Bone marrow (tissue), 2 donors: ENCODE measurements at regions not wholly inside any gene's neighbourhood (a gene's known extent, or its start where the extent isn't known, plus 50 kb on each side); places are given as distances from the start of the nearest gene placed in this dataset.
"Not testable (repeated sequence)": the region's sequence is repeated elsewhere in the genome, so short reads cannot be mapped to it uniquely, and the experiment has no call there.

Experiments
- DNase-seq, 2 donors: peaks; one replicate each; lab custom pipeline; 2025; lab: John Stamatoyannopoulos, UW

DNA sequence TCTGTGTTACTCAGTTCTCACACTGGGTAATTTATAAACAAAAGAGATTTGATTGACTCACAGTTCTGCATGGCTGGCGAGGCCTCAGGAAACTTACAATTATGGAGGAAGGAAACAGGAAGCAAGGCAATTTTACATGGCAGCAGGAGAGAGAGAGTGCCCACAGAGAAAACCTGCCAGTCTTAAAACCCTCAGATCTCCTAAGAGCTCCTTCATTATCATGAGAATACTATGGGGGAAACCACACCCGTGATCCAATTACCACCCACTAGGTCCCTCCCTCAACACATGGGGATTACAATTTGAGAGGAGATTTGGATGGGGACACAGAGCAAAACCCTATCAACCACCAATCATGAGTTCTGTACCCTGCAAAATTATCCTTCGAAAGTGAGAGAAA is 1180.8 kb downstream of the JRKL start:
- DNase-seq, result no peak

DNA sequence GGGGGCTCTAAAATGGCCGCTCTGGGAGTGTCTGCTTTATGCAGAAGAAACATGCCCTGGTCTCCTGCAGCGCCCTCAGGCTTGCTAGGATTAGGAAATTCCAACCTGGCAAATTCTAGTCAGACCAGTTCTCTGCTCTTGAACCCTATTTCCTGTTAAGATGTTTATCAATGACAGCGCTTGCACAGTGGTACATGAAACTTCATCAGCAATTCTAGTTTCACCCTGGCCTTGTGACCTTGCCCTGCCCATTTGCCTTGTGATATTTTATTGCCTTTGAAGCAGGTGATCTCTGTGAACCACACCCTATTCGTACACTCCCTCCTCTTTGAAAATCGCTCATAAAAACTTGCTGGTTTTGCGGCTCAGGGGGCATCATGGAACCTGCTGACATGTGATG is 1184.0 kb downstream of the JRKL start:
- not testable (repeated sequence) for DNase-seq

GRCh38 chr11:97574976-97575665 is 1185.3 kb downstream of the JRKL start:
- DNase-seq, result no peak

DNA sequence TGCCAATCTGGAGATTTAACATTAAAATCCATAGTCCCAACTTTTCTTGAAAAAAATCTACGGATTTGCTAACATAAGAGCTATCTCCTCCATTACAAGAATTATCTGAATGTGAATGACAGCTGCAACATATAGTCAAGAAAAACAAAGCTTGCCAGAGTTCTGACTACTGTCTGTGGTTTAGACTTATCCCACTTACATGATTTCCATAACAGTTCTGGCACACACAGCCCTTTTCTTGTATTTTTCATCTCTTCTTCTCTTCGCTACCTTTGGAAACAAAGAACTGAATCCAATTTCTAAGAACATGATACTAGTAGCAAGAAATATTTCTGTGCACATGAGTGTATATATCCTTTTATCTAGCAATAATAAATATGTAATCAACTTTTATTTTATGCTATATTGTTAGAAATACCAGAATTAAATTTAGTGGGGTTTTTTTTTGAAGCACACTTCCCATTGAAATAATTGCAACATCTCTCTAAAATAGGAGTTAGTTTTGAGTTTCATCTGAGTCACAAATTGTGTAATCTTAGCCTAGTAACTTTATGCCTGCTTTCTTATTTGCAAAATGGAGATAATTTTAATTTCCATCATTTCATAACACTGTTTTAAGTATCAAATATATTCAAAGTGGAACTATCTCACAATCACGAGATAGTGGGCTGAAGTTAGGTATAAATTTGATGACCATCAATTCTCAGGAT is 1217.6 kb downstream of the JRKL start:
- no peak for DNase-seq

- no peak for DNase-seq
Measured at GRCh38 chr11:97610000-97610399, 1220.2 kb downstream of the JRKL start.

DNA sequence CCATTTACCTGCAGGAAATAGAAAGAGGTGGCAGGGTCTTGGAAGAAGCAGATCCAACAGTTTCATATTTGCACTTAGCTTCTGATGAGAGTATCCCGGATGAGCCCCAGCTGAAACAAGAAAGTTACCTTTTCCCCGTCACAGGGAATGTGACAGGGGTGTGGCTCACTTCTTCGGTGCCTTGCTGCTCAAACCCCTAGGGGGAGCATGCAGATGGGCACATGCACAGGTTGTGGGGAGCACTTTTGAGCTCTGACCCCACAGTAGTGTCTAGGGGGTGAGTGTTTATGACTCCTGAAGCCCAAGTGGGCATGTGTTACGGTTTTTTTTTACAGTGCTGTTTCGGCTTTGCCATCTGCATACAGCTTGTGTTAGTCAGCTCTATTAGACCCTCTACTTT is 1221.0 kb downstream of the JRKL start:
- DNase-seq, result no peak

GRCh38 chr11:97611345-97611744 is 1221.5 kb downstream of the JRKL start:
- DNase-seq, result no peak

DNA sequence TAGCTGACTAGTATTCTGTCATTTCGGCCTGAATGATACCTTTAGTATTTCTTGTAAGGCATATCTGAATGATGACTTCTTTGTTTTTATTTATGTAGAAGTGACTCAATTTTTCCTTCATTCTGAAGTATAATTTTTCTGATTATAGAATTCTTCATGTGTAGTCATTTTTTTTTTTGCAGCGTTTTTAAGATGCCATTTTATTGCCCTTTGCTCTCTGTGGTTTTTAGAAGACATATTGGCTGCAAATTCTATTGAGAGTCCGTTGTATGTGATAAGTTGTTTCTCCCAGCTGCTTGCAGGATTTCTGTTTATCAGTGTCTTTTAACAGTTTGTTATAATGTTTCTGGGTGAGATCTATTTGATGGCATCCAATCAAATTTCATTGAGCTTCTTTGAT is 1224.8 kb downstream of the JRKL start:
- no peak for DNase-seq

GRCh38 chr11:97615546-97615945 is 1225.7 kb downstream of the JRKL start:
- no peak for DNase-seq

DNA sequence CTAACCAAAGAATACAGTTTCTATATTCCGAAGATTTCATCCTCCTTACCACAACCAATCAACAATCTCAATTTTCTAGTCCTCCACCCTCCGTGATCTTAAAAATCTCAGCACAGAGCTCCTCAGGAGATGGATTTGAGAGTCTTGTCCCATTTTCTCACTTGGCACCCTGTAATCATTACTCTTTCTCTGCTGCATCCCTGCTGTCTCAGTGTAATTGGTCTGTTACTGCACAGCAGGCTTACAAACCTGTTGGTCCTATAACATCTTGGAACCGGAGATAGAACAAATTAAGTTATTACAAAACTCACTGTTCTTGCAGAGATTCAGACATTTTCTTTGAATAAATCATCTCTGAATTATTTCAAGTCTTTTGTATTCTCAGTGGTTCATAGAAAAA is 1227.2 kb downstream of the JRKL start:
- no peak for DNase-seq

DNA sequence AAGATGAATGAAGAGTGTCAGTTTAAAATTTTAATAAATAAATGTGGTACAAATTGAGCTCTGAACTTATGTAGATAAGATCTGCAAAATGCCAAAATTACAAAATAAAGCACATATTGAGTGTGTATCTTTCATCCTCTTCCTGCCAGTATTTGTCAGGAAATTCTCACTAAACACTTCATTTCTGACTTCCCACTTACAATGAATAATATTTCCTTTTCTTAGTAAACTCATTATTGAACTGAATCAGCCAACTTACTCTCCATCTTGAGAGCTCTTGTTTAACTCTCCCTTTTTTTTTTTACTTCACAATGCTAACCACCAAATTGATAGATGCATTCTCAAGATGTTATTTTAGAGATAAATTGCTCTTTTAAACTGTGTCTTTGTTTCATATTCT is 1230.2 kb downstream of the JRKL start:
- no peak for DNase-seq

DNA sequence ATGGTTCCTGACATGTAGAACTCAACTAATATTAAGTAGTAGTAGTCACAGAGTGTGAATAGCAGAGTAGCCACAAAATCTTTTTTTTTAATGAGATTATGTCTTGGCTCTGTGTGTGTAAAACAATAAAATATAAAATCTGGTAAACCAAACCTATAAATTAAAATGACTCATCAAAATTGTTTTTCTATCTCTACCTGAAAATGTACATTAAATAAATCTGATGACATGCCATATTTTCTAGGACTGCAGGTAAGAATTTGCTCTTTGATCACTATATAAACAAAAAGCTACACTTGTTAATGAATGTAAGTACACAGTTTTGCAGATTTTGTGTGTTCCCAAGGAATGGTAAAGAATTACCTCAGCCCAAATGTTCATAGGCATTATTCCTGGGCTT is 1231.5 kb downstream of the JRKL start:
- DNase-seq, result no peak

GRCh38 chr11:97622795-97623194 is 1233.0 kb downstream of the JRKL start:
- no peak for DNase-seq

- not testable (repeated sequence) for DNase-seq
Measured at GRCh38 chr11:97636741-97637140, 1246.9 kb downstream of the JRKL start.

DNA sequence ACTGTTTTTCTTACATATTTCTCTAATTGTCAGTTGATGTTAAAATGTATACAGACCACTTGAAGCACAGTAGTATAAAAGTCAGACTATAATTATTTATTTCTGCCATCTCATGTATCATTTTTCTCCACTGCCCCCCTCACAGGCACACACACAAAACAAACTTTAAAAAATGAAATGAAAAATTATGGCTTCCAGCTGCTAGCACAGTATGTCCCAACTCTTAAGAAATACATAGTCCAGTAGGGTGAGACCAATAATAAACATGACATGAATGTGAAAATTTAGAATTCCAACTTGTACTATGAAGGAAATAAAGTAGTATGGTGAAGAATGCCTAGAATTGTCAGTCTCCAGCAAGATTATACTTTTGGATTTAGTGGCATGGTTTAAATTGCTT is 1247.9 kb downstream of the JRKL start:
- DNase-seq, result no peak

DNA sequence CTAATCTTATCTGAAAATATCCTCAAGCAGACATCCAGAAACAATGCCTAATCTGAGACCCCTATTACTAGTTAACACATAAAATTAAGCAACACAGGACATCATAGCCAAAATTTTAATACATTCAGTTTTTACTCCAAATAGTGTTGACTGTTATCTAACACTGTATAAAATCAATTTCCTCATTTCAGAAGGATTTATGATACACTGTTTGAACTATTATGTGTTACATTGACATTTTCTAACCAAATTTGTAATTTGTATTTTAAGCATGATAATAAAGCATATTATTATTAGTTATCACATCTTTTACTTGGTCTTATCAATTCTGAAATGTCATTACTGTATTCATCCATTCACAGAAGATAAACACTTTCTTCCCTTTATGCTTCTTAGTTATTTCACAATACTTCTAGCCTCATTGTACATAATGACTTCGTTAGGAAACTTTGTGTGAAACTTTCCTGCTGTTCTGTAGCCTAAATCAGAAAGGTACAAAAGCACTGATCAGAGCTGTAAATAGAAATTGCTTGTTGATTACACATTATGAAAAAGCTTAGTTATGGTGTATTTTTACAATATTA is 1248.9 kb downstream of the JRKL start:
- no peak for DNase-seq

GRCh38 chr11:97641988-97642387 is 1252.2 kb downstream of the JRKL start:
- no peak for DNase-seq

GRCh38 chr11:97645736-97646135 is 1255.9 kb downstream of the JRKL start:
- no peak for DNase-seq

GRCh38 chr11:97656356-97656755 is 1266.5 kb downstream of the JRKL start:
- no peak for DNase-seq

- DNase-seq, result no peak
Measured at GRCh38 chr11:97657852-97658251, 1268.0 kb downstream of the JRKL start.

- DNase-seq, result no peak
Measured at GRCh38 chr11:97667057-97667456, 1277.2 kb downstream of the JRKL start.

DNA sequence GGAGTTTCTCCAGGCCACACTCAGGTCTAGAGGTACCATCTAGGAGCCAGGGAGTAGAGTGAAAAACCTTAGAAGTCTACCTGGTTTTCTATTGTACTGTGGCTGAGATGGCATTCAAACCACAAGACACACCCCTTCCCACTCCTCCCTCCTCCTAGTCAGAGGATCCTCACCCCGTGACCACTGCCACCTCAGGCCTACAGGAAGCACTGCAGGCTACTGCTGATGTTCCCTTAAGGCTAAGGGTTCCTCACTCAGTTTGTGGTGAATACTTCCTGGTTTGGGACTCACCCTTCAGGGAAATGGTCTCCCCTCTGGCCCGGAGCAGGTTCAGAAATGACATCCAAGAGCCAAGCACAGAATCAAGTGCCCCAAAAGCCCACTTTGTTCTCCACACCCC is 1293.9 kb downstream of the JRKL start:
- DNase-seq, result no peak
